ENCODE measurements at regions not wholly inside any gene's neighbourhood (a gene's known extent, or its start where the extent isn't known, plus 50 kb on each side); places are given as distances from the start of the nearest gene placed in this dataset.
"Not testable (repeated sequence)": the region's sequence is repeated elsewhere in the genome, so short reads cannot be mapped to it uniquely, and the experiment has no call there.

- Mint-ChIP-seq H3K27me3 (ENCODE audit: insufficient read depth) (peaks cover 1% of the 10 kb centered on the region), H3K9me3 (peaks cover 48% of the 10 kb centered on the region), H3K4me1 (ENCODE audit: low read depth) (no peaks in the 10 kb centered on the region), H3K36me3 (ENCODE audit: low read depth) (no peaks in the 10 kb centered on the region), H3K27ac (no peak overlapping the region), H3K4me3 (no peak overlapping the region)
- TF ChIP-seq CTCF (IDR thresholded peaks at IDR 0.05): no peak
- DNase-seq: no peak
These were observed 1024.1 kb downstream of the TMTC2 start for GRCh38 chr12:83710851-83711250.

- H3K4me3 Mint-ChIP-seq: no peak overlapping the region
- H3K9me3 Mint-ChIP-seq: peaks cover 58% of the 10 kb centered on the region
- peaks cover 1% of the 10 kb centered on the region for H3K27me3 Mint-ChIP-seq (ENCODE audit: insufficient read depth)
- DNase-seq: no peak
- H3K27ac Mint-ChIP-seq: no peak overlapping the region
- no peaks in the 10 kb centered on the region for H3K36me3 Mint-ChIP-seq (ENCODE audit: low read depth)
- no peaks in the 10 kb centered on the region for H3K4me1 Mint-ChIP-seq (ENCODE audit: low read depth)
- TF ChIP-seq CTCF (IDR thresholded peaks at IDR 0.05): no peak
These were observed 1023.2 kb downstream of the TMTC2 start for GRCh38 chr12:83709899-83710298.

GRCh38 chr12:83700838-83701237, 1014.1 kb downstream of the TMTC2 start:
- no peak for DNase-seq
- Mint-ChIP-seq H3K27me3 (ENCODE audit: insufficient read depth) (no peaks in the 10 kb centered on the region), H3K9me3 (peaks cover 57% of the 10 kb centered on the region), H3K4me3 (no peak overlapping the region), H3K36me3 (ENCODE audit: low read depth) (0 out of 2 replicates have a peak, but pooled peaks cover 5% of the 10 kb centered on the region), H3K27ac (no peak overlapping the region), H3K4me1 (ENCODE audit: low read depth) (no peaks in the 10 kb centered on the region)
- no peak for TF ChIP-seq CTCF (IDR thresholded peaks at IDR 0.05)

GRCh38 chr12:83696311-83696710, 1009.6 kb downstream of the TMTC2 start:
- DNase-seq; H3K27me3 Mint-ChIP-seq (ENCODE audit: insufficient read depth); H3K27ac Mint-ChIP-seq; H3K4me3 Mint-ChIP-seq; H3K36me3 Mint-ChIP-seq (ENCODE audit: low read depth); H3K4me1 Mint-ChIP-seq (ENCODE audit: low read depth): not testable (repeated sequence)
- H3K9me3 Mint-ChIP-seq: peaks cover 61% of the 10 kb centered on the region

GRCh38 chr12:83691730-83692129, 1005.0 kb downstream of the TMTC2 start:
- Mint-ChIP-seq H3K27me3 (ENCODE audit: insufficient read depth) (no peaks in the 10 kb centered on the region), H3K36me3 (ENCODE audit: low read depth) (peaks cover 5% of the 10 kb centered on the region; the same call in 1 of the 2 replicates), H3K9me3 (peaks cover 50% of the 10 kb centered on the region), H3K27ac (no peak overlapping the region), H3K4me3 (no peak overlapping the region), H3K4me1 (ENCODE audit: low read depth) (no peaks in the 10 kb centered on the region)
- DNase-seq: no peak
- no peak for TF ChIP-seq CTCF (IDR thresholded peaks at IDR 0.05)

GRCh38 chr12:83690465-83690864, 1003.8 kb downstream of the TMTC2 start:
- peaks cover 45% of the 10 kb centered on the region for H3K9me3 Mint-ChIP-seq

More at GRCh38 chr12:83690465-83690864, 1003.8 kb downstream of the TMTC2 start:
- Mint-ChIP-seq H3K4me1 (ENCODE audit: low read depth) (no peaks in the 10 kb centered on the region), H3K36me3 (ENCODE audit: low read depth) (peaks cover 5% of the 10 kb centered on the region; the same call in 1 of the 2 replicates), H3K4me3 (no peak overlapping the region), H3K27me3 (ENCODE audit: insufficient read depth) (no peaks in the 10 kb centered on the region), H3K27ac (no peak overlapping the region)
- no peak for TF ChIP-seq CTCF (IDR thresholded peaks at IDR 0.05)
- DNase-seq: no peak

Data from HFFc6 (cell line).